Tibial artery (tissue), 4 donors: ENCODE measurements at regions not wholly inside any gene's neighbourhood (a gene's known extent, or its start where the extent isn't known, plus 50 kb on each side); places are given as distances from the start of the nearest gene placed in this dataset.

Source experiments
- DNase-seq, 2 donors: peaks; one replicate each; pipeline ENCODE4 v3.0.0-alpha.2; 2019
- H3K27ac ChIP-seq, 2 donors: fragments of 200-600 bp; sonication (generic) in 1 of 2; 1 replicate in 1 of 2; 2 replicates in 1 of 2; pipeline ENCODE4 v1.5.1; 2018 to 2019; ENCODE audit warnings: mild to moderate bottlenecking in 1 of 2
- H3K27me3 ChIP-seq, 2 donors: fragments of 200-600 bp; sonication (generic) in 1 of 2; one replicate each; pipeline versions ENCODE4 v1.5.1 to v1.6.0; 2016 to 2019
- H3K36me3 ChIP-seq, 3 donors: fragments of 200-600 bp; sonication (generic) in 2 of 3; one replicate each; pipeline ENCODE4 v1.5.1; 2016 to 2019; ENCODE audit warnings: mild to moderate bottlenecking in 2 of 3
- H3K4me1 ChIP-seq, 4 donors: fragments of 200-600 bp; sonication (generic) in 2 of 4; 1 replicate in 3 of 4; 2 replicates in 1 of 4; pipeline ENCODE4 v1.5.1; 2016 to 2019
- H3K4me3 ChIP-seq, 2 donors: fragments of 200-600 bp; sonication (generic) in 1 of 2; 1 replicate in 1 of 2; 2 replicates in 1 of 2; pipeline ENCODE4 v1.5.1; 2018 to 2019; ENCODE audit warnings: mild to moderate bottlenecking in 2 of 2
- H3K9me3 ChIP-seq, 3 donors: fragments of 200-600 bp; sonication (generic) in 1 of 3; one replicate each; pipeline ENCODE4 v1.5.1; 2016 to 2019
- CTCF ChIP-seq, 2 experiments: fragments of 200-600 bp in 1 of 2; fragments of 450-650 bp in 1 of 2; IDR thresholded peaks; one replicate each; pipeline ENCODE4 v1.5.1; 2017 to 2019; ENCODE audit warnings: antibody characterized with exemption in 2 of 2, mild to moderate bottlenecking in 1 of 2, moderate library complexity in 1 of 2
- intact Hi-C: fragments of 100-400 bp; cut with DNase I; formaldehyde crosslinking; loops from one replicate; pipeline ENCODE4 v1.15.0; 2023; ENCODE audit warnings: low total_unique reads

- TF ChIP-seq CTCF (IDR thresholded peaks at IDR 0.05): no peak
- no peak for DNase-seq
- intact Hi-C loops: no loop called here
- Histone ChIP-seq H3K4me3 (no peak overlapping the region), H3K27me3 (no peaks in the 10 kb centered on the region), H3K27ac (no peak overlapping the region), H3K9me3 (no peaks in the 10 kb centered on the region), H3K4me1 (no peaks in the 10 kb centered on the region), H3K36me3 (no peaks in the 10 kb centered on the region)
Measured at GRCh38 chr6:23199541-23199940, 630.2 kb downstream of the HDGFL1 start.

DNA sequence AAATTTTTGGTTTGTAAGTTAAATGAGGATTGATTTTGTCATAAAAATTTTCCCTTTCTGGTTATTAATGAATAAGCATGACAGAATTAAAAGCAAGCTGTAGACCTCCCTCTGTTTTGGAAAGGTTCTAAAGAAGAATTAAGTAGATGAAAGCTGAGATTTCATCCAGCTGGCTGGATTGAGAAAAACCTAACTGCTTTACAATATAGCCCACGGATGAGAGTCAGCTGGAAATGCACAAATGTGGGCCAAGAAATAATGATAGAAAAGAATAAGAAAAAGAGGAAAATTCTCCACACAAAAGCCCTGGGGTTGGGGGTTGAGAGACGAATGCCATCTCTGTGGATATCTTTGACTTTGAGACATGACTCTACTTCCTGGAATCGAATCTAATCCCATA, 631.6 kb downstream of the HDGFL1 start:
- Histone ChIP-seq H3K4me1 (no peaks in the 10 kb centered on the region), H3K36me3 (no peaks in the 10 kb centered on the region), H3K27ac (no peak overlapping the region), H3K9me3 (no peaks in the 10 kb centered on the region), H3K27me3 (no peaks in the 10 kb centered on the region), H3K4me3 (no peak overlapping the region)
- intact Hi-C loops: no loop called here
- DNase-seq: no peak
- no peak for TF ChIP-seq CTCF (IDR thresholded peaks at IDR 0.05)

DNA sequence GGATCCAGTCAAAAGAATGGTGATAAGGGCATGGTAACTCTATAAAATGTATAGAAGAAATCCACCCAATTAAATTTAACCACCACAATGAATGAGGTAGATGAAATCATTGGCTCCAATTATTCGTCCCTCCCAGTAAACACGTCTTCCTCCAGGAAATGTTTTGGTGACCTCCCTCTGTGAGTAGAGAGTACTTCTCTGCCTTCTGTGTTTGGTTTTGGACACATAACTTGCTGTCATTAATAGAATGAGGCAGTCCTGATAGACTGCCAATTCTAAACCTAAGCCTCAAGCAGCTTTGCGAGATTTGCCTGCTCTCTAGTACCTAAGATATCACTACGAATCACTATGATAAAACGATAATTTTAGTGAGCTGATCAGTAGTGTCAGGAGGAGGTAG, 632.8 kb downstream of the HDGFL1 start:
- H3K27ac ChIP-seq: no peak overlapping the region
- DNase-seq: no peak
- H3K4me1 ChIP-seq: no peaks in the 10 kb centered on the region
- H3K4me3 ChIP-seq: no peak overlapping the region
- no peaks in the 10 kb centered on the region for H3K36me3 ChIP-seq
- no peak for TF ChIP-seq CTCF (IDR thresholded peaks at IDR 0.05)
- H3K9me3 ChIP-seq: no peaks in the 10 kb centered on the region
- no peaks in the 10 kb centered on the region for H3K27me3 ChIP-seq
- intact Hi-C loops: no loop called here

- TF ChIP-seq CTCF (IDR thresholded peaks at IDR 0.05): no peak
- intact Hi-C loops: no loop called here
- no peaks in the 10 kb centered on the region for H3K36me3 ChIP-seq
Measured at GRCh38 chr6:23212398-23212797, 643.0 kb downstream of the HDGFL1 start.

DNA sequence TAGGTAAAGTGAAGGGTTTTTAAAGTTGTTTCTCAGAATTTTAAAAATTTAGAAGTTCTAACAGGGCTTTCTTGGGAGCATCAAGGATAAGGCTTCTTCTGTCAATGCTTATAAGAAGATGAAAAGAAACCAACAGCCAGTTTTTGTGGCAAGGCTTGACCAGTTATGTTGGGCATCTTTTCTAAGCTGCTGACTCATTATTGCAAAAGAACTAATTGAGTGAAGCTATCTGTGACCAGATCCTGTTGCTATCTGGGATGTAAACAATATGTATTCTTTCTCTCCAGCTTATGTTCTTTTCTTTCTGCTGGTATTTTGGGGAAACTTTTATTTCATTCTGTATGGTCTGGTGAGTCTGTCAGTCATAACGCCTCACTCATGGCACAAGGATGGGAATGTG, 643.8 kb downstream of the HDGFL1 start:
- Histone ChIP-seq H3K36me3 (no peaks in the 10 kb centered on the region), H3K4me1 (no peaks in the 10 kb centered on the region), H3K27me3 (no peaks in the 10 kb centered on the region), H3K9me3 (no peaks in the 10 kb centered on the region), H3K4me3 (no peak overlapping the region), H3K27ac (no peak overlapping the region)
- no peak for DNase-seq
- intact Hi-C loops: no loop called here
- TF ChIP-seq CTCF (IDR thresholded peaks at IDR 0.05): no peak

More at GRCh38 chr6:23212398-23212797, 643.0 kb downstream of the HDGFL1 start:
- no peak overlapping the region for H3K27ac ChIP-seq
- no peaks in the 10 kb centered on the region for H3K4me1 ChIP-seq
- DNase-seq: no peak
- no peak overlapping the region for H3K4me3 ChIP-seq
- no peaks in the 10 kb centered on the region for H3K27me3 ChIP-seq
- no peaks in the 10 kb centered on the region for H3K9me3 ChIP-seq

- Histone ChIP-seq H3K4me1 (no peaks in the 10 kb centered on the region), H3K4me3 (no peak overlapping the region), H3K27ac (no peak overlapping the region), H3K27me3 (no peaks in the 10 kb centered on the region), H3K36me3 (no peaks in the 10 kb centered on the region), H3K9me3 (no peaks in the 10 kb centered on the region)
- intact Hi-C loops: no loop called here
- TF ChIP-seq CTCF (IDR thresholded peaks at IDR 0.05): no peak
- DNase-seq: no peak
Measured at GRCh38 chr6:23213651-23214050, 644.3 kb downstream of the HDGFL1 start.
